Activated CD4-positive, alpha-beta T cell treated with anti-CD3 and anti-CD28 coated beads, Interleukin-2, Interleukin-6, amounts not matched to agents 100 ng/mL and 50 ng/mL, durations not matched to agents 16 hours and 8 hours (primary cell): ENCODE measurements at regions not wholly inside any gene's neighbourhood (a gene's known extent, or its start where the extent isn't known, plus 50 kb on each side); places are given as distances from the start of the nearest gene placed in this dataset.
"Not testable (repeated sequence)": the region's sequence is repeated elsewhere in the genome, so short reads cannot be mapped to it uniquely, and the experiment has no call there.

Source experiments
- DNase-seq: peaks from one replicate; pipeline ENCODE4 v3.0.0-alpha.2; 2020

DNA sequence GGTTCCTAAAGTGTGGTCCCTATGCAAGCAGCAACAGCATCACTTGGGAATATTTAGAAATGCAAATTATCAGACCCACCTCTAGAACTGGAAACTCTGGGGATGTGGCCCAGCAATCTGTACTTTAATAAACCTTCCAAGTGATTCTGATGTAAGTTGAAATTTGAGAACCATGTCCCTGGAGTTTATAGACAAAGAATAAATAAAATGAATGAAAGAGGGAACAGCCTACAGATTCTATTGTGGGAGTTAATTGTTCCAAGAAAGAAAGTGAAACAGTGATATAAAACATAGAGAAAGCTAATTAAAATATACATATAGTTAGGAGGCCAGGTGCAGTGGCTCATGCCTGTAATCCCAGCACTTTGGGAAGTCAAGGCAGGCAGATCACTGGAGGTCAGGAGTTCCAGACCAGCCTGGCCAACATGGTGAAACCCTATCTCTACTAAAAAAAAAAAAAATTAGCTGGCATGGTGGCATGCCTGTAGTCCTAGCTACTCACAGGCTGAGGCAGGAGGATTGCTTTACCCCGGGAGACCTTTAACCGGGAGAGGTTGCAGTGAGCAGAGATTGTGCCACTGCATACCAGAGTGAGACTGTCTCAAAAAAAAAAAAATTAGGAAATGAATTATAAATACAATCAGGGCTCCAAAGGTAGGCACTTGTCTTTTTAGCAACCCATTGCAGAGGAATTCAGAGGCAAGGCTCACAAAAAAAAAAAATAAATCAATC, 507.5 kb downstream of the NAV3 start:
- DNase-seq = no peak

GRCh38 chr12:78340406-78340805, 509.7 kb downstream of the NAV3 start:
- no peak for DNase-seq

- no peak for DNase-seq
These were observed 513.0 kb downstream of the NAV3 start for GRCh38 chr12:78343657-78344056.

DNA sequence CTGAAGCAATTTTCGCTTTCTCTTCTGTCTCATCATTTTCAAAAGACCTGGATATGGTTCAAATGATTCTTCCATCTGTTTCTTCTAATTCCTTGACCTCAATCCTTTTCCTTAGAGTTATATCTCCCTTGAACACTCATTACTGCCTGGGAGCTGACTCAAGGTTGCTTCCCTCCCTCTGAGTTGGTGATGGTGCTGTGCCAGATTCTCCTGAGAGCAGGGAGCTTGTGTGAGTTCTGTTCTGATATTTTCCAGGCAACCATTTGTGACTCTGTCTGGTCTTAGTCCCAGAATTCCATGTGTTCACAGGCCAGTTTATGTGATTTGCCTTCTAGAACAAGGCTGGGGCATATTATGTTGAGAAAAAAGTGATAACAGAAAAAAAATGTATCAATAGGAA, 505.1 kb upstream of the SYT1 start:
- DNase-seq = no peak

GRCh38 chr12:78361683-78362082, 502.9 kb upstream of the SYT1 start:
- no peak for DNase-seq

DNA sequence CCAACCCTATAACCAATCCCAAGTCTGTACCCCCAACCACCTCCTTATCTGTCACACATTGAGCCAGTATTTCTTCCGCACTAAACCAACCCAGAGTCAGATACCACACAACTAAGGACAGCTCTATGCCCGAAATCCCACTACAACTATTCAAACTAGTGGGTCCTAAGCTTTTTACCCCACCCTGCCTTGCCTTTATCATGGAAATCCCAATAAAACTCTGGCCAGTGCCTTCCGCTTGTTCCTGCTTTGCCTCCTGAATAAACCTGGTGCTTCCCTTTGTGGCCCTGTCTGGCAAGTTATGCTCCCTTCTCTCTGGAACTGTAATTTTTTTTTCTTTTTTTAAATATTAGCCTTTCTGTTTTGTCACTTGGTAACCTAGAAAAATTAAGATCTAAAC, 493.3 kb upstream of the SYT1 start:
- DNase-seq = no peak

- no peak for DNase-seq
These were observed 489.1 kb upstream of the SYT1 start for GRCh38 chr12:78375461-78375860.

DNA sequence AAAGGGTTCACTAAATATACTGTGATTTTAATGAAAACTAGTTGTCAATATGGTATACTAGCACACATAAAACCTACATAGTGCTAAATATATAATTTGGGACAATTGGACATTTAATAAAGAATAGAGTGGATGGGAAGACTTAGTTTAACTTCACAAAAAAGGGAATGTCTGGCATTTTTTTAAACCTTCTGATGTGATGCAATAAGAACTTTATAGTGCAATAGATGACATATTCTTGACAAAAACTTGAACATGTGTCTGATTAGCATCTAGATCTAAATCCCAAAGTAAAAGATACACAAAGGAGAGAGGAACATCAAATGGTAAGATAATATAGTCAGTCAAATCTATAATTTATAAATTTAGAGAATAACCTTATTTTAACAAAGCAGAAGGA, 488.3 kb upstream of the SYT1 start:
- no peak for DNase-seq

- not testable (repeated sequence) for DNase-seq
These were observed 485.5 kb upstream of the SYT1 start for GRCh38 chr12:78379065-78379464.

DNA sequence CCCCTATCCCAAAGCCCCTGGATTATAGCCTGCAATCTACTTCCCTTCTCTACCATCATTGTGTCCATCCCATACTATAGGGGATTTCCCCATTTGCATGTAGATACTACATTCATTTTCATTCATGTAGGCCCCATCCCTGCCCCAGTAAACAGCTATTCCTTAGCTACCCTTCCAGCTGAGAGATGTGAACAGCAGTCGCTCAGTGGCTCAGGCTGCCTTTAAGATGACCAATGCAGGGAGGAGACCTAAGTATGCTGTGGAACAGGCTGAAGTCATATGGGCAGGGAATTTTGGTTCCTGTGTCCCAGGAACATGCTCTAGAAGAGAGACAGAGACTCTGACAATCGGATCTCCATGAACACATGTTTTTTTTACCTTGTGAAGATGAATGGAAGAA, 481.2 kb upstream of the SYT1 start:
- no peak for DNase-seq

DNA sequence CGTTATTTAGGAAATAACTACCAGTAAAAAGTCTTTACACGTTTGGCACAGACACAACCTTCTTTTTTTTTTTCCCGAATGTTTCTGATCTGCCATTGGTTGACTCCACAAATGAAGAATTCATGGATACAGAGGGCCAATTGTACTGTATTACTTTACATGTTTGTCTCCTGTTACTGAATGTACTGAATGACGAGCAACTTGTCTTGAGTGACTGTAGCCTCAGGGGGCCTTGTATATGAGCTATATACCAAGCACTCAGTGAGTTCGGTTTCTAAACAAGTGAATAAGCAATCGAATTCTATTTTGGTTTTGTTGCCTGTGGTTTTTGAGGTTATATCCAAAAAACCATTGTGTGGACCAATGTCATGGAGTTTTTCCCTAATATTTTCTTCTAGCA, 480.0 kb upstream of the SYT1 start:
- no peak for DNase-seq

GRCh38 chr12:78385541-78385940, 479.0 kb upstream of the SYT1 start:
- no peak for DNase-seq

DNA sequence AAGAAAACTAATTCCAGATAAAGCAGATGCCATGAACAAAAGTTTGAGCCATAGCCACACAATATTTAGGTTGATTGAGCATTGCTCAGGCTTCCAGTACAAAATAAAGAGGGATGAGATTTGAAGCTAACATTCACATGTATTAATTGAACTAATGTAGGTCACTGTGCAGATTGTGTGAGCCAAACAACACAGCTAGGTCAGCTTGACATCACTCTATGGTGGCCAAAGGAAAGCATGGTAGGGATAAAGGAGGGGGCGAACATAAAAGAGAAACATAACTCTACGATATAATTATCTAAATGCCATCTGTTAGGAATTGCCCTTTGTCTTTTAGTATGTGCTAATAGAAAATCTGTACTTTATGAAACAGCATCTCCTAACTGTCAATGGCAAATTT, 477.7 kb upstream of the SYT1 start:
- DNase-seq = no peak

GRCh38 chr12:78387721-78388120, 476.9 kb upstream of the SYT1 start:
- DNase-seq = no peak

- no peak for DNase-seq
These were observed 476.1 kb upstream of the SYT1 start for GRCh38 chr12:78388461-78388860.

GRCh38 chr12:78390920-78391319, 473.7 kb upstream of the SYT1 start:
- DNase-seq = no peak

DNA sequence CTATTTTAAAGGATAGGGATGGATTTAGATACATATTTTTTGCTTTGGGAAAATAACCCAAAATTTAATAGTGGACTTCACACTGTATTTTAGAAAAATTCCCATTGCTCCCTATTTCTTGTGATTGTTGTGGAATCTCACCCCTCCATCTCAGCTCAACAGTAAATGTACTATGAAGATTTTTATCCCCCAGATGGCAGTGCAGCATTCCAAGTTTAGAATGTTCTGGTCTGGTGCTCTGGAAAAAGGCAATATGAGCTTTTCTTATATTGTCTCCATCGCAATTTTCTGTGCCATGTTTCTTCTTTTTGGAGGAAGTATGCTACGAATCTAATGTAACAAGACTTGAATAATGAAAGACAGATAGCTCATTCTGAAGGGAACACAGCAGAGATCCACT, 471.7 kb upstream of the SYT1 start:
- DNase-seq = no peak

GRCh38 chr12:78395961-78396360, 468.6 kb upstream of the SYT1 start:
- no peak for DNase-seq

- no peak for DNase-seq
These were observed 468.0 kb upstream of the SYT1 start for GRCh38 chr12:78396538-78396937.

GRCh38 chr12:78398750-78399149, 465.8 kb upstream of the SYT1 start:
- no peak for DNase-seq

DNA sequence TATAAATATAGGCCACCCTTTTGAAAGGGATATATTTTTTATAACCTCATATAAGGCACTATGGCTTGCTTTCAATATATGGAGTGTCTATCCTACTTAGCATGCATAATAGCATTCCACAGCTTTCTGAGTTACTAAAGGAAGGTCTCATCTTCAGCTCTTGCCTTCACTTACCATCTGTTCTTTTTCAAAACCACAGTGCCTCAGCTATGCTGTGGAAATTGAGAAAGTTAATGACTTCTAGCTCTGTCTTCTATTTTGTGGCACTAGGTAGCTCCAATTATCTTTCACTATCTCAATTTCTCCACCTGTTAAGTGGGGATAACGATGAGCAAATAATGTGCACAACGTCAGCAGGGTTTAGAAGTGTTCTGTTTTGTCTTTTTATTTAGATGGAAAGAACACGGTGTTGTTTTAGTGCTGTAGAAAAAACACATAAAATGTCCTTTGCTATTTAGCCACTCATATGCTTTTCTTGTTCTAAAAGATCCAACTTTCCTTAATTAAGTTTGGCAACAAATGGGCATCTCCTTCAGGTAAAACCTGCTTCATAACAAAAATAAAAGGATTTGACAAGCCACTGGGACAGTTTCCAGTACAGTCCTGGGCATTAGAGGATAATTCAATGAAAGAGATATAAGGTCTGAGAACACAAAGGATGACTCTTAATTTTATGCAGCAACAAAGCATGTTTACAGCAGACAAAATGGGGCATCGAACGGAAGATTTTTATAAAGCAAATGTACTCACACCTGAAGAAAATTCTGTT, 462.0 kb upstream of the SYT1 start:
- no peak for DNase-seq

DNA sequence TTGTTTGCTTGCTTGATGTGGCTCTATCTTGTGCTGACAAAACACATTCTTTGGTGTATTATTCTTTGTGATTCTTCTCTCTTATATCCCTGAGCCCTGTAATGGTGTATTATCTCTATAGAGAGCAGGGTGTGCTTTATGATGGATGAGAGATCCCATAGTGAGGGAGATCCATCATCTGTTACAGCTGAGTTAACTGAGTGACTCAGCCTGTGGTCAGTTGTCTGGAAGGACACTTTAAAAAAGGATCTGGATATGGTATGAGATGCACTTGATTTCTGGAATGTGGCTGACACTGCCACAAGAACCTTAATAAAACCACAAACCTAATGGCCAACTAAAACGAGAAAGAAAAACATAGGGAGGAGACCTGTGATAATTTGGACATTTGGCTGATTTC, 461.4 kb upstream of the SYT1 start:
- no peak for DNase-seq

DNA sequence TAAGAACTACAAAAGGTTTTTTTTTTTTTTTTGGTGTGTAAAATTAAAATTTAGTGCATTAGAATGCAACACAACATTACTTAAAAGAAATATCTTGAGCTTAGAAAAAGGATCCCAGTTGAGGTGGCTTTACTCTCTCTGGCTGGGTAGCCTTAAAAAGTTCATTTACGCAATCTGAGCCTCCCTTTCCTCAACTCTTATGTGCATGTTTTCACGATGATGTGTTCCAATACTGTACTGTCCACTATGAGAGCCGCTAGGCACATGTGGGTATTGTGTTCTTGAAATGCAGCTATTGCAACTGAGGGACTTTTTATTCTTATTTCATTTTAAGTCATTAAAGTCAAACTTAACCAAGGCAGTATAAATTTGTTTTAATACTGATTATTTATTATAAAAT, 460.9 kb upstream of the SYT1 start:
- no peak for DNase-seq

GRCh38 chr12:78406213-78406612, 458.4 kb upstream of the SYT1 start:
- DNase-seq = no peak

DNA sequence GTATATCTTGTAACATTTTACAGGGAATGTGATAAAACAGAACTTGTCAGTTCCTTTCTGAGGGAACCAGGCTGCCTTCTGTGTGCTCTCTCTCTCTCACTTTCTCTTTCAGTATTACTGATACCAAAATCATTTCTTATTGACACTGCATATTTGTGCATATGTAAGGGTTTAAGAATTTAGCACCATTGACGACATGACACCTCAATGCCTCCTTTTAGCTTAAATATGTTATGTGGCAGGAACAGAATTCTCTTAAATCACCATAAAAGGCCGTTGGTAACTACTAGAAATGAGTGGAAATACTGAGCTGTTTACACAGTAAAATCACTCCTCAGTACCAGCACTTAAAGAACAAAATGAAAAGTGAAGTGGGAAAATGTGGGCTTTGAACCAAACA, 457.7 kb upstream of the SYT1 start:
- DNase-seq = no peak
